GM18498 (cell line): ENCODE measurements at regions not wholly inside any gene's neighbourhood (a gene's known extent, or its start where the extent isn't known, plus 50 kb on each side); places are given as distances from the start of the nearest gene placed in this dataset.
"Not testable (repeated sequence)": the region's sequence is repeated elsewhere in the genome, so short reads cannot be mapped to it uniquely, and the experiment has no call there.

Experiments used
- ATAC-seq: cut with Tn5 transposase; IDR thresholded peaks from one replicate; pipeline ENCODE4 v1.9.1; 2021; ENCODE audit warnings: mild to moderate bottlenecking, moderate library complexity; ENCODE audit not compliant: unreplicated experiment

GRCh38 chr4:111020961-111021360 is 398.1 kb upstream of the PITX2 start:
- no peak for ATAC-seq

GRCh38 chr4:111022758-111023157 is 399.9 kb upstream of the PITX2 start:
- ATAC-seq = no peak

- no peak for ATAC-seq
Observed at GRCh38 chr4:111027526-111027925, 404.6 kb upstream of the PITX2 start.

GRCh38 chr4:111028795-111029194 is 405.9 kb upstream of the PITX2 start:
- ATAC-seq = no peak

GRCh38 chr4:111031001-111031579 is 408.2 kb upstream of the PITX2 start:
- ATAC-seq = no peak

GRCh38 chr4:111031596-111031995 is 408.7 kb upstream of the PITX2 start:
- no peak for ATAC-seq

- ATAC-seq = no peak
Observed at GRCh38 chr4:111037591-111038360, 414.9 kb upstream of the PITX2 start.

- ATAC-seq = no peak
Observed at GRCh38 chr4:111040904-111041303, 418.0 kb upstream of the PITX2 start.

- no peak for ATAC-seq
Observed at GRCh38 chr4:111043286-111043685, 420.4 kb upstream of the PITX2 start.

- ATAC-seq = no peak
Observed at GRCh38 chr4:111045992-111046391, 423.1 kb upstream of the PITX2 start.

GRCh38 chr4:111046811-111047210 is 423.9 kb upstream of the PITX2 start:
- ATAC-seq = no peak

GRCh38 chr4:111048316-111048715 is 425.4 kb upstream of the PITX2 start:
- no peak for ATAC-seq

- no peak for ATAC-seq
Observed at GRCh38 chr4:111064342-111064993, 441.6 kb upstream of the PITX2 start.

- no peak for ATAC-seq
Observed at GRCh38 chr4:111066001-111066400, 443.1 kb upstream of the PITX2 start.

- no peak for ATAC-seq
Observed at GRCh38 chr4:111066447-111066846, 443.6 kb upstream of the PITX2 start.

- ATAC-seq = no peak
Observed at GRCh38 chr4:111066887-111067286, 444.0 kb upstream of the PITX2 start.

GRCh38 chr4:111068883-111069282 is 446.0 kb upstream of the PITX2 start:
- ATAC-seq = no peak

GRCh38 chr4:111070390-111070789 is 447.5 kb upstream of the PITX2 start:
- ATAC-seq = no peak

- ATAC-seq = no peak
Observed at GRCh38 chr4:111074523-111075114, 451.7 kb upstream of the PITX2 start.

GRCh38 chr4:111076299-111076698 is 453.4 kb upstream of the PITX2 start:
- ATAC-seq = not testable (repeated sequence)

GRCh38 chr4:111108153-111108552 is 485.3 kb upstream of the PITX2 start:
- ATAC-seq = no peak

- ATAC-seq = no peak
Observed at GRCh38 chr4:111113591-111113990, 490.7 kb upstream of the PITX2 start.
